ENCODE measurements at regions not wholly inside any gene's neighbourhood (a gene's known extent, or its start where the extent isn't known, plus 50 kb on each side); places are given as distances from the start of the nearest gene placed in this dataset.

DNA sequence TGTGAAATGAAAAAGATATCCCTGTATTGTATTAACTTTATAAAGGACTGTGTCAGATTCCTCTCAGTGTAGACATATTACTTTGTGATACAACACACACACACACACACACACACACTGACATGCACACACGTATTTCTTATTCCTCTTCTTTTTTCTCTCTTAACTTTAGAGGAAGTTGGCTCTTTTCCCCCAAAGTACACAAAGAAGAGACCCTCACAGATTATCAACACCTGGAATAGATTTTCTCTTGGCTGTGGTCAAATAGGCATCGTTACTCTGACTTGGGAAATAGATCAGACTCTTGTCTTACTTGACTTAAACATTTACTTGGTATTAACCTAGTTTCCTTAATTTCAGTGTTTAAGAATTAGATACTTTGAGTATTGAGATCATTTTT, 792.8 kb downstream of the ADGRL2 start:
- Histone ChIP-seq H3K9me3 (replicated peaks) (no peaks in the 10 kb centered on the region), H3K27me3 (ENCODE audit: low read depth) (no peaks in the 10 kb centered on the region), H3K36me3 (no peaks in the 10 kb centered on the region), H3K4me3 (no peak overlapping the region), H3K27ac (replicated peaks) (no peak overlapping the region), H3K4me1 (peaks cover 5% of the 10 kb centered on the region)
- TF ChIP-seq, protein P1, sequence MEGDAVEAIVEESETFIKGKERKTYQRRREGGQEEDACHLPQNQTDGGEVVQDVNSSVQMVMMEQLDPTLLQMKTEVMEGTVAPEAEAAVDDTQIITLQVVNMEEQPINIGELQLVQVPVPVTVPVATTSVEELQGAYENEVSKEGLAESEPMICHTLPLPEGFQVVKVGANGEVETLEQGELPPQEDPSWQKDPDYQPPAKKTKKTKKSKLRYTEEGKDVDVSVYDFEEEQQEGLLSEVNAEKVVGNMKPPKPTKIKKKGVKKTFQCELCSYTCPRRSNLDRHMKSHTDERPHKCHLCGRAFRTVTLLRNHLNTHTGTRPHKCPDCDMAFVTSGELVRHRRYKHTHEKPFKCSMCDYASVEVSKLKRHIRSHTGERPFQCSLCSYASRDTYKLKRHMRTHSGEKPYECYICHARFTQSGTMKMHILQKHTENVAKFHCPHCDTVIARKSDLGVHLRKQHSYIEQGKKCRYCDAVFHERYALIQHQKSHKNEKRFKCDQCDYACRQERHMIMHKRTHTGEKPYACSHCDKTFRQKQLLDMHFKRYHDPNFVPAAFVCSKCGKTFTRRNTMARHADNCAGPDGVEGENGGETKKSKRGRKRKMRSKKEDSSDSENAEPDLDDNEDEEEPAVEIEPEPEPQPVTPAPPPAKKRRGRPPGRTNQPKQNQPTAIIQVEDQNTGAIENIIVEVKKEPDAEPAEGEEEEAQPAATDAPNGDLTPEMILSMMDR (IDR thresholded peaks at IDR 0.05; ENCODE audit: borderline replicate concordance): no peak
- no peak for DNase-seq
- intact Hi-C loops (cut with micrococcal nuclease): no loop called here

DNA sequence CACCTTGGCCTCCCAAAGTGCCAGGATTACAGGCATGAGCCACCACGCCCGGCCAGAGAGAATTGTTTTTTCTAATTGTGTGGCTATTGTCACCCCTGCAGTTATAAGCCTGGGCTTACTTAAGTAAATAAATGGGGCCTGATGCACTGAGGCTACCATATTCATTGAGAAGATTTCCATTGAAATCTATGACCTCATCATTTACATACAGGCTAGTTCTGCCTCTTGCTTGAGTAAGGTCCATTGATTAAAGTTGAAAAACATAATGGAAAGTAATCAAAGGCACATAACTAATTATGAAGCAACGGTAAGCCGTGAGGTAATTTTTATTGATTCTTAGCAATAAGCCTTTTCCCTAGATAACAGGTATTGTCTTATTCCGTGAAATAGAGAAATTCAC, 788.9 kb downstream of the ADGRL2 start:
- TF ChIP-seq, protein P1 (IDR thresholded peaks at IDR 0.05; ENCODE audit: borderline replicate concordance): no peak
- Histone ChIP-seq H3K4me3 (no peak overlapping the region), H3K4me1 (no peaks in the 10 kb centered on the region), H3K9me3 (replicated peaks) (peaks cover 1% of the 10 kb centered on the region), H3K27ac (replicated peaks) (no peak overlapping the region), H3K36me3 (no peaks in the 10 kb centered on the region), H3K27me3 (ENCODE audit: low read depth) (no peaks in the 10 kb centered on the region)
- intact Hi-C loops (cut with micrococcal nuclease): no loop called here
- DNase-seq: no peak

- Histone ChIP-seq H3K4me1 (no peaks in the 10 kb centered on the region), H3K27ac (replicated peaks) (no peak overlapping the region), H3K36me3 (no peaks in the 10 kb centered on the region), H3K9me3 (replicated peaks) (peaks cover 2% of the 10 kb centered on the region), H3K4me3 (no peak overlapping the region), H3K27me3 (ENCODE audit: low read depth) (no peaks in the 10 kb centered on the region)
- DNase-seq: no peak
- intact Hi-C loops (cut with micrococcal nuclease): no loop called here
- TF ChIP-seq, protein P1 (IDR thresholded peaks at IDR 0.05; ENCODE audit: borderline replicate concordance): no peak
Observed at GRCh38 chr1:82587371-82587770, 786.6 kb downstream of the ADGRL2 start.

DNA sequence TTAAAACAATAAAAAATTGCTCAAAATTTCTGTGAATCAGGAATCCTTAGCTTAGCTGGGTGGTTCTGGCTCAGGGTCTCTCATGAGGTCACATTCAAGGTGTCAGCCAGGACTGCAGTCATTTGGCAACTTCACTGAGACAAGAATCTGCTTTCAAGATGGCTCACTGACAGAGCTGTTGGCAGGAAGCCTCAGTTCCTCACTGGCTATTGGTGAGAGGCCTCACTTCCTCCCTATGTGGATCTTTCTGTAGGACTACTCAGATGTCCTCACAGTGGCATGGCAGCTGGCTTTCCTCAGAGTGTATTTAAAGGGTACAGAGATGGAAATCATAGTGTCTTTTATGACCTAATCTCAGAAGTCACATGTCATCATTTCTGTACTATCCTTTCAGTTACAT, 785.7 kb downstream of the ADGRL2 start:
- peak; percentile 65 for DNase-seq
- Histone ChIP-seq H3K36me3 (no peaks in the 10 kb centered on the region), H3K27ac (replicated peaks) (no peak overlapping the region), H3K4me1 (no peaks in the 10 kb centered on the region), H3K27me3 (ENCODE audit: low read depth) (no peaks in the 10 kb centered on the region), H3K9me3 (replicated peaks) (peaks cover 2% of the 10 kb centered on the region), H3K4me3 (no peak overlapping the region)
- TF ChIP-seq, protein P1 (IDR thresholded peaks at IDR 0.05; ENCODE audit: borderline replicate concordance): no peak
- intact Hi-C loops (cut with micrococcal nuclease): no loop called here

DNA sequence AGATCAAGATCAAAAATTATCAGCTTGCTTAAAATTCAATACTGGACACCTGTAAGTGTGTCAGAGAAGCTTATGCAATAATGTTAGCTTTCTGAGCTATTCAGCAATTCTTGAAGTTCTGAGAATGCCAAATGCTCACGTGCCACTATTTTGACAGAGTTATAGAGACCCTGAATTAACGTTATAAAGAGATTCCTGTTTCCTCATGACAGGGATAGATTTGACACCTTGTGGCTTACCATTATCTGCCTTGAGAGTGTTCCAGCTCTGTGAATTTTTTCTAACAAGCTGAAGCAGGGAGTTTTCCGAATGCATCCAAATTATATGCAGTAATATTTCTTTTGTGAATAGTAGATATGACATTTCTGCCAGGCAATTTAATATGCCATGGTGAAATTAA, 781.6 kb downstream of the ADGRL2 start:
- intact Hi-C loops (cut with micrococcal nuclease): no loop called here
- DNase-seq: no peak
- TF ChIP-seq, protein P1 (IDR thresholded peaks at IDR 0.05; ENCODE audit: borderline replicate concordance): no peak

More for the DNA sequence above, 781.6 kb downstream of the ADGRL2 start:
- H3K27me3 ChIP-seq (ENCODE audit: low read depth): no peaks in the 10 kb centered on the region
- no peak overlapping the region for H3K4me3 ChIP-seq
- H3K9me3 ChIP-seq (replicated peaks): peaks cover 11% of the 10 kb centered on the region
- H3K4me1 ChIP-seq: no peaks in the 10 kb centered on the region
- H3K36me3 ChIP-seq: no peaks in the 10 kb centered on the region
- H3K27ac ChIP-seq (replicated peaks): no peak overlapping the region

All from left ventricle myocardium inferior (tissue), 1 donor.